Ishikawa (cell line): ENCODE measurements at regions not wholly inside any gene's neighbourhood (a gene's known extent, or its start where the extent isn't known, plus 50 kb on each side); places are given as distances from the start of the nearest gene placed in this dataset.

ENCODE experiments used
- CEBPB ChIP-seq: IDR thresholded peaks from 2 replicates; pipeline ENCODE4 v1.6.1; 2012
- CREB1 ChIP-seq: IDR thresholded peaks from 2 replicates; pipeline ENCODE4 v1.6.1; 2012; ENCODE audit warnings: low read depth
- EGR1 ChIP-seq: IDR thresholded peaks from 2 replicates; pipeline ENCODE4 v1.6.1; 2012
- EP300 ChIP-seq: IDR thresholded peaks from 2 replicates; pipeline ENCODE4 v1.6.1; 2012; ENCODE audit warnings: borderline replicate concordance
- FOXM1 ChIP-seq: IDR thresholded peaks from 2 replicates; pipeline ENCODE4 v1.6.1; 2012; ENCODE audit warnings: low read depth, borderline replicate concordance
- NFIC ChIP-seq: IDR thresholded peaks from 2 replicates; pipeline ENCODE4 v1.6.1; 2012
- RAD21 ChIP-seq: IDR thresholded peaks from 2 replicates; pipeline ENCODE4 v1.6.1; 2012; ENCODE audit warnings: low read depth
- TAF1 ChIP-seq: IDR thresholded peaks from 2 replicates; pipeline ENCODE4 v1.6.1; 2012; ENCODE audit warnings: low read depth, mild to moderate bottlenecking
- TCF12 ChIP-seq: IDR thresholded peaks from 2 replicates; pipeline ENCODE4 v1.6.1; 2012; ENCODE audit warnings: low read depth
- USF1 ChIP-seq: IDR thresholded peaks from 2 replicates; pipeline ENCODE4 v1.6.1; 2012
- YY1 ChIP-seq: IDR thresholded peaks from 2 replicates; pipeline ENCODE4 v1.6.1; 2012; ENCODE audit warnings: low read depth
- ZBTB7A ChIP-seq: IDR thresholded peaks from 2 replicates; pipeline ENCODE4 v1.6.1; 2012; ENCODE audit warnings: low read depth
- TF ChIP-seq, protein P1 (sequence below): IDR thresholded peaks from 2 replicates; pipeline ENCODE4 v1.6.1; 2012
- TF ChIP-seq, protein P2 (sequence below): IDR thresholded peaks from 2 replicates; pipeline ENCODE4 v1.6.1; 2012; ENCODE audit warnings: low read depth, mild to moderate bottlenecking

DNA sequence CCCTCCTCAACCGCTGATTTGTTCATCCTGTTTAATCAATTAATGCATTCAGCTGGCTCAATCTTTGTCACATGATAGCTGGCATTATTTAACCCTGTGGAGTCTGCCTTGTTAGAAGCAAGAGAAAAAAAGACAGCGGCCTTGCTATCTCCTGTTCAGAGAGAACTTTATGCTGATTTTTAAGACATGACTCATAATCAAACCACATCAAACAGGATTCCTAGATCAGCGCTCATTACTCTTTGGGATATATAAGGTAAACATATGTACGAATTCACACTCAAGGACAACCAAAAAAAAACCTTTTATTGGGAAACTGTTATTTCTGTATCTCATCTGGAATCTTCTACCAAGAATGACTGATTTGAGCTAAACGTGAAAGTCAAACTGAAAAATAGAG lies 195.1 kb downstream of the C1D start:
- TF ChIP-seq RAD21 = no peak
- TF ChIP-seq TAF1 = no peak
- TF ChIP-seq NFIC = no peak
- TF ChIP-seq TCF12 = no peak
- TF ChIP-seq ZBTB7A = no peak
- TF ChIP-seq, protein P1, sequence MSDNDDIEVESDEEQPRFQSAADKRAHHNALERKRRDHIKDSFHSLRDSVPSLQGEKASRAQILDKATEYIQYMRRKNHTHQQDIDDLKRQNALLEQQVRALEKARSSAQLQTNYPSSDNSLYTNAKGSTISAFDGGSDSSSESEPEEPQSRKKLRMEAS = no peak
- TF ChIP-seq EP300 = no peak
- no peak for TF ChIP-seq EGR1
- TF ChIP-seq USF1 = no peak
- TF ChIP-seq FOXM1 = no peak
- TF ChIP-seq CEBPB = no peak
- TF ChIP-seq, protein P2, sequence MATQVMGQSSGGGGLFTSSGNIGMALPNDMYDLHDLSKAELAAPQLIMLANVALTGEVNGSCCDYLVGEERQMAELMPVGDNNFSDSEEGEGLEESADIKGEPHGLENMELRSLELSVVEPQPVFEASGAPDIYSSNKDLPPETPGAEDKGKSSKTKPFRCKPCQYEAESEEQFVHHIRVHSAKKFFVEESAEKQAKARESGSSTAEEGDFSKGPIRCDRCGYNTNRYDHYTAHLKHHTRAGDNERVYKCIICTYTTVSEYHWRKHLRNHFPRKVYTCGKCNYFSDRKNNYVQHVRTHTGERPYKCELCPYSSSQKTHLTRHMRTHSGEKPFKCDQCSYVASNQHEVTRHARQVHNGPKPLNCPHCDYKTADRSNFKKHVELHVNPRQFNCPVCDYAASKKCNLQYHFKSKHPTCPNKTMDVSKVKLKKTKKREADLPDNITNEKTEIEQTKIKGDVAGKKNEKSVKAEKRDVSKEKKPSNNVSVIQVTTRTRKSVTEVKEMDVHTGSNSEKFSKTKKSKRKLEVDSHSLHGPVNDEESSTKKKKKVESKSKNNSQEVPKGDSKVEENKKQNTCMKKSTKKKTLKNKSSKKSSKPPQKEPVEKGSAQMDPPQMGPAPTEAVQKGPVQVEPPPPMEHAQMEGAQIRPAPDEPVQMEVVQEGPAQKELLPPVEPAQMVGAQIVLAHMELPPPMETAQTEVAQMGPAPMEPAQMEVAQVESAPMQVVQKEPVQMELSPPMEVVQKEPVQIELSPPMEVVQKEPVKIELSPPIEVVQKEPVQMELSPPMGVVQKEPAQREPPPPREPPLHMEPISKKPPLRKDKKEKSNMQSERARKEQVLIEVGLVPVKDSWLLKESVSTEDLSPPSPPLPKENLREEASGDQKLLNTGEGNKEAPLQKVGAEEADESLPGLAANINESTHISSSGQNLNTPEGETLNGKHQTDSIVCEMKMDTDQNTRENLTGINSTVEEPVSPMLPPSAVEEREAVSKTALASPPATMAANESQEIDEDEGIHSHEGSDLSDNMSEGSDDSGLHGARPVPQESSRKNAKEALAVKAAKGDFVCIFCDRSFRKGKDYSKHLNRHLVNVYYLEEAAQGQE = no peak
- no peak for TF ChIP-seq YY1
- TF ChIP-seq CREB1 = no peak
